NOMO-1 (cell line): ENCODE measurements at regions not wholly inside any gene's neighbourhood (a gene's known extent, or its start where the extent isn't known, plus 50 kb on each side); places are given as distances from the start of the nearest gene placed in this dataset.
A peak's percentile ranks its signal among the peaks of the same experiment; 100 is the strongest.

Experiments used
- DNase-seq, 2 experiments: peaks; one replicate each; lab custom pipeline; 2025; ENCODE audit not compliant: unreplicated experiment in 2 of 2; lab: John Stamatoyannopoulos, UW

- peak; percentile 21 to 36 for DNase-seq
These were observed 667.6 kb downstream of the PCDH18 start for GRCh38 chr4:136864604-136865185.

GRCh38 chr4:136863756-136864155 is 668.5 kb downstream of the PCDH18 start:
- DNase-seq, result no peak

GRCh38 chr4:136862653-136863052 is 669.6 kb downstream of the PCDH18 start:
- DNase-seq, result no peak

- DNase-seq, result no peak
These were observed 671.2 kb downstream of the PCDH18 start for GRCh38 chr4:136861091-136861490.

- no peak for DNase-seq
These were observed 673.4 kb downstream of the PCDH18 start for GRCh38 chr4:136858903-136859302.

- DNase-seq, result no peak
These were observed 676.4 kb downstream of the PCDH18 start for GRCh38 chr4:136855886-136856285.

GRCh38 chr4:136850446-136850845 is 681.8 kb downstream of the PCDH18 start:
- no peak for DNase-seq

GRCh38 chr4:136847881-136848621 is 684.2 kb downstream of the PCDH18 start:
- no peak for DNase-seq

GRCh38 chr4:136841526-136841925 is 690.8 kb downstream of the PCDH18 start:
- no peak for DNase-seq

- no peak for DNase-seq
These were observed 693.7 kb downstream of the PCDH18 start for GRCh38 chr4:136838607-136839006.

- no peak for DNase-seq
These were observed 700.7 kb downstream of the PCDH18 start for GRCh38 chr4:136831553-136831952.

GRCh38 chr4:136829280-136829679 is 703.0 kb downstream of the PCDH18 start:
- DNase-seq, result no peak

- no peak for DNase-seq
These were observed 709.3 kb downstream of the PCDH18 start for GRCh38 chr4:136823020-136823419.

- no peak for DNase-seq
These were observed 713.4 kb downstream of the PCDH18 start for GRCh38 chr4:136818811-136819330.

- no peak for DNase-seq
These were observed 720.0 kb downstream of the PCDH18 start for GRCh38 chr4:136812100-136812880.

- no peak for DNase-seq
These were observed 720.7 kb downstream of the PCDH18 start for GRCh38 chr4:136811496-136812077.

GRCh38 chr4:136810626-136811025 is 721.7 kb downstream of the PCDH18 start:
- no peak for DNase-seq

GRCh38 chr4:136806844-136807243 is 725.5 kb downstream of the PCDH18 start:
- DNase-seq, result no peak

- no peak for DNase-seq
These were observed 726.7 kb downstream of the PCDH18 start for GRCh38 chr4:136805617-136806016.

GRCh38 chr4:136803433-136803832 is 728.9 kb downstream of the PCDH18 start:
- DNase-seq, result no peak

GRCh38 chr4:136800248-136800647 is 732.0 kb downstream of the PCDH18 start:
- no peak for DNase-seq
